ENCODE measurements at regions not wholly inside any gene's neighbourhood (a gene's known extent, or its start where the extent isn't known, plus 50 kb on each side); places are given as distances from the start of the nearest gene placed in this dataset.

- TF ChIP-seq CTCF (optimal IDR thresholded peaks at IDR 0.05 in 1 of 3, IDR thresholded peaks at IDR 0.05 in 1 of 3, conservative IDR thresholded peaks at IDR 0.05 in 1 of 3; ENCODE audit: extremely low read depth in 1 of 3, insufficient read depth in 2 of 3, low read length in 3 of 3) (no peak), EZH2 (IDR thresholded peaks at IDR 0.05; ENCODE audit: low read length) (no peak)
These were observed 326.9 kb downstream of the FGF9 start for GRCh38 chr13:21997726-21998125.

All from keratinocyte (primary cell).